GM12878 (cell line): ENCODE measurements at regions not wholly inside any gene's neighbourhood (a gene's known extent, or its start where the extent isn't known, plus 50 kb on each side); places are given as distances from the start of the nearest gene placed in this dataset.

Experiments used
- ATAC-seq: fragments of 200-7000 bp; cut with Tn5 transposase; 3 replicates; pipeline ENCODE4 v1.9.1; 2020; ENCODE audit warnings: mild to moderate bottlenecking, moderate library complexity
- BruUV-seq: library from RNA; stranded (reverse); fragments of 400-500 nt; replicated peaks from 2 replicates; lab custom pipeline; 2021; lab: Mats Ljungman, UMichigan
- CTCF ChIA-PET: fragments of 300-600 bp; sonication (Branson Sonifier 250); formaldehyde crosslinking; extraction: SDS; loops from one replicate; lab custom pipeline; 2021; ENCODE audit warnings: inconsistent platforms; lab: Yijun Ruan, JAX
- POLR2A ChIA-PET: fragments of 350-600 bp; formaldehyde crosslinking; extraction: SDS; loops from one replicate; lab custom pipeline; 2021; ENCODE audit warnings: inconsistent platforms; lab: Charles Lee
- RAD21 ChIA-PET: fragments of 300-600 bp; sonication (Branson Sonifier 250); formaldehyde crosslinking; loops from one replicate; lab custom pipeline; 2023; ENCODE audit warnings: antibody characterized with exemption; ENCODE audit not compliant: unreplicated experiment; lab: Charles Lee
- SMC1A ChIA-PET: fragments of 300-600 bp; sonication (Branson Sonifier 250); formaldehyde crosslinking; loops from one replicate; lab custom pipeline; 2023; ENCODE audit not compliant: unreplicated experiment, uncharacterized antibody; lab: Charles Lee
- DNase-seq: peaks from one replicate; pipeline ENCODE4 v3.0.0-alpha.2; 2011; ENCODE audit warnings: low read depth, low spot score
- FAIRE-seq: peaks from 3 replicates; lab custom pipeline; 2011; peaks lifted over from hg19 to GRCh38; lab: Jason Lieb, UNC
- H2AFZ ChIP-seq: 2 replicates; pipeline ENCODE4 v1.6.0; 2011; ENCODE audit warnings: low read depth, low read length, control low read depth; ENCODE audit not compliant: control insufficient read depth
- H3K27ac ChIP-seq: 2 replicates; pipeline ENCODE4 v1.5.1; 2011; ENCODE audit warnings: control low read depth; ENCODE audit not compliant: control insufficient read depth, insufficient read depth
- H3K27me3 ChIP-seq, 2 experiments: replicated peaks in 1 of 2; 2 replicates each; pipeline versions ENCODE4 v1.6.0 to v1.6.1; 2011; ENCODE audit warnings: low read length in 1 of 2; ENCODE audit not compliant: control insufficient read depth in 2 of 2, insufficient read depth in 2 of 2
- H3K36me3 ChIP-seq, 2 experiments: 2 replicates each; pipeline ENCODE4 v1.5.1; 2011; ENCODE audit warnings: low read length in 1 of 2; ENCODE audit not compliant: control insufficient read depth in 2 of 2, insufficient read depth in 2 of 2
- H3K4me1 ChIP-seq: 2 replicates; pipeline ENCODE4 v1.6.1; 2011; ENCODE audit warnings: mild to moderate bottlenecking, low read length, moderate library complexity, mixed read lengths; ENCODE audit not compliant: control insufficient read depth, insufficient read depth
- H3K4me2 ChIP-seq: 2 replicates; pipeline ENCODE4 v1.6.0; 2011; ENCODE audit warnings: control low read depth; ENCODE audit not compliant: control insufficient read depth, insufficient read depth
- H3K4me3 ChIP-seq: fragments of 200-600 bp; sonication (generic); 2 replicates; pipeline ENCODE4 v1.5.1; 2016
- H3K79me2 ChIP-seq: 2 replicates; pipeline ENCODE4 v1.6.0; 2011; ENCODE audit warnings: low read length; ENCODE audit not compliant: control insufficient read depth, insufficient read depth
- H3K9ac ChIP-seq: 2 replicates; pipeline ENCODE4 v1.8.0; 2011; ENCODE audit warnings: low read length, control low read depth, mixed read lengths; ENCODE audit not compliant: control insufficient read depth, insufficient read depth
- H3K9me3 ChIP-seq: replicated peaks from 3 replicates; pipeline ENCODE4 v1.5.1; 2011; ENCODE audit warnings: mild to moderate bottlenecking, low read length; ENCODE audit not compliant: control insufficient read depth, insufficient read depth
- H4K20me1 ChIP-seq: 2 replicates; pipeline ENCODE4 v1.6.0; 2011; ENCODE audit not compliant: control insufficient read depth, insufficient read depth
- BMI1 ChIP-seq: fragments of 450-650 bp; IDR thresholded peaks from 2 replicates; pipeline ENCODE4 v1.6.1; 2016; ENCODE audit warnings: mild to moderate bottlenecking, moderate library complexity, borderline replicate concordance
- FOXM1 ChIP-seq: IDR thresholded peaks from 2 replicates; pipeline ENCODE4 v1.6.1; 2012; ENCODE audit warnings: low read depth, mild to moderate bottlenecking, inconsistent platforms, low read length, moderate library complexity
- KDM1A ChIP-seq: fragments of 200-600 bp; sonication (generic); IDR thresholded peaks from 2 replicates; pipeline ENCODE4 v1.6.1; 2016; ENCODE audit warnings: borderline replicate concordance
- NFYB ChIP-seq: IDR thresholded peaks from 2 replicates; pipeline ENCODE4 v1.6.1; 2011; ENCODE audit warnings: low read depth, mild to moderate bottlenecking, low read length, improper control_type of control experiment, moderate library complexity; ENCODE audit not compliant: insufficient read depth
- SUZ12 ChIP-seq: fragments of 200-600 bp; sonication (generic); IDR thresholded peaks from one replicate; pipeline ENCODE4 v1.6.1; 2018; ENCODE audit warnings: antibody characterized with exemption, mild to moderate bottlenecking; ENCODE audit not compliant: unreplicated experiment
- ZNF207 ChIP-seq: fragments of 450-650 bp; IDR thresholded peaks from 2 replicates; pipeline ENCODE4 v1.6.1; 2014; ENCODE audit warnings: antibody characterized with exemption, mild to moderate bottlenecking, borderline replicate concordance
- WGBS: methylation state at CpG from one replicate; pipeline ENCODE4 v1.1.6; 2016; ENCODE audit warnings: low lambda C conversion rate; ENCODE audit not compliant: insufficient replicate concordance, insufficient coverage; ENCODE audit errors: missing lambda C conversion rate; 5-methylcytosine and 5-hydroxymethylcytosine counted together
- in situ Hi-C: fragments of 300-500 bp; cut with MboI; formaldehyde crosslinking; loops from 9 replicates; pipeline ENCODE4 v1.14.3; 2018; ENCODE audit warnings: mixed read lengths
- intact Hi-C: fragments of 100-400 bp; cut with micrococcal nuclease; formaldehyde crosslinking; loops from one replicate; pipeline ENCODE4 v1.14.2; 2022; ENCODE audit not compliant: unreplicated experiment
- TF ChIP-seq, protein P1 (sequence below): fragments of 450-650 bp; IDR thresholded peaks from 2 replicates; pipeline ENCODE4 v1.6.1; 2018; ENCODE audit warnings: borderline replicate concordance, mild to moderate bottlenecking; ENCODE audit not compliant: partially characterized antibody
- TF ChIP-seq, protein P2 (sequence below): fragments of 450-650 bp; conservative IDR thresholded peaks from 2 replicates; pipeline ENCODE4 v1.6.1; 2017; ENCODE audit warnings: mild to moderate bottlenecking, moderate library complexity
- TF ChIP-seq, protein P3 (sequence below): fragments of 450-650 bp; IDR thresholded peaks from 2 replicates; pipeline ENCODE4 v1.6.1; 2016; ENCODE audit warnings: mild to moderate bottlenecking, moderate library complexity, borderline replicate concordance
- TF ChIP-seq, protein P4 (sequence below): IDR thresholded peaks from 2 replicates; pipeline ENCODE4 v1.6.1; 2011; ENCODE audit warnings: borderline replicate concordance, low read depth, mild to moderate bottlenecking, moderate library complexity, low read length; ENCODE audit not compliant: insufficient read depth, poor library complexity, severe bottlenecking

DNA sequence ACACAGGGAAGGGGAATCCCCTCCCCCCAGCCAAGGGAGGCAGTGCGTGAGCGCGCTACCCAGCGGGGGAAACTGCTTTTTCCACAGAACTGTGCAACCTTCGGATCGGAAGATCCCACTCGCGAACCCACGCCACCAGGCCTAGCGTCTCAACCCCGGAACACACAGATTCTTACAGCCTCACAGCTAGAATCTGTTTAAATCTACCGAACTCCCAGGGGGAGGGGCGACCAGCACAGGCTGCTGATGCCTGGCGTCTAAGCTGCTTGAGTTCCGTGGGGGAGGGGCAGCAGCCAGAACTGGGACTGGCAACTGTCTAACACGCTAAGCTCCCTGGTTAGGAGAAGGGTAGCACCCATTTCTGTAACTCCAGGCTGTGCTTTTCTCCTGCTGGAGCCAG, 217.3 kb upstream of the TENT5A start:
- no peak overlapping the region for H3K27ac ChIP-seq
- H3K4me2 ChIP-seq = no peak overlapping the region
- no peak for DNase-seq
- no peaks in the 10 kb centered on the region for H4K20me1 ChIP-seq
- FAIRE-seq = no peak
- intact Hi-C loops = no loop called here
- H3K4me3 ChIP-seq = no peak overlapping the region
- in situ Hi-C loops = no loop called here
- ChIA-PET POLR2A (no interaction called here), CTCF (no interaction called here), SMC1A (no interaction called here), RAD21 (no interaction called here)
- no TSS peak for BruUV-seq
- H3K27me3 ChIP-seq = no peaks in the 10 kb centered on the region
- no peaks in the 10 kb centered on the region; the same call in 2 of the 3 replicates for H3K9me3 ChIP-seq
- H3K79me2 ChIP-seq = no peaks in the 10 kb centered on the region
- WGBS = 56% methylated on average over 16 of the region's 16 CpGs
- H3K36me3 ChIP-seq = no peaks in the 10 kb centered on the region
- TF ChIP-seq ZNF207 (no peak), FOXM1 (no peak), SUZ12 (no peak), BMI1 (no peak), KDM1A (no peak), NFYB (no peak)
- TF ChIP-seq, protein P1, sequence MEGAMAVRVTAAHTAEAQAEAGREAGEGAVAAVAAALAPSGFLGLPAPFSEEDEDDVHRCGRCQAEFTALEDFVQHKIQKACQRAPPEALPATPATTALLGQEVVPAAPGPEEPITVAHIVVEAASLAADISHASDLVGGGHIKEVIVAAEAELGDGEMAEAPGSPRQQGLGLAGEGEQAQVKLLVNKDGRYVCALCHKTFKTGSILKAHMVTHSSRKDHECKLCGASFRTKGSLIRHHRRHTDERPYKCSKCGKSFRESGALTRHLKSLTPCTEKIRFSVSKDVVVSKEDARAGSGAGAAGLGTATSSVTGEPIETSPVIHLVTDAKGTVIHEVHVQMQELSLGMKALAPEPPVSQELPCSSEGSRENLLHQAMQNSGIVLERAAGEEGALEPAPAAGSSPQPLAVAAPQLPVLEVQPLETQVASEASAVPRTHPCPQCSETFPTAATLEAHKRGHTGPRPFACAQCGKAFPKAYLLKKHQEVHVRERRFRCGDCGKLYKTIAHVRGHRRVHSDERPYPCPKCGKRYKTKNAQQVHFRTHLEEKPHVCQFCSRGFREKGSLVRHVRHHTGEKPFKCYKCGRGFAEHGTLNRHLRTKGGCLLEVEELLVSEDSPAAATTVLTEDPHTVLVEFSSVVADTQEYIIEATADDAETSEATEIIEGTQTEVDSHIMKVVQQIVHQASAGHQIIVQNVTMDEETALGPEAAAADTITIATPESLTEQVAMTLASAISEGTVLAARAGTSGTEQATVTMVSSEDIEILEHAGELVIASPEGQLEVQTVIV = no peak
- TF ChIP-seq, protein P2, sequence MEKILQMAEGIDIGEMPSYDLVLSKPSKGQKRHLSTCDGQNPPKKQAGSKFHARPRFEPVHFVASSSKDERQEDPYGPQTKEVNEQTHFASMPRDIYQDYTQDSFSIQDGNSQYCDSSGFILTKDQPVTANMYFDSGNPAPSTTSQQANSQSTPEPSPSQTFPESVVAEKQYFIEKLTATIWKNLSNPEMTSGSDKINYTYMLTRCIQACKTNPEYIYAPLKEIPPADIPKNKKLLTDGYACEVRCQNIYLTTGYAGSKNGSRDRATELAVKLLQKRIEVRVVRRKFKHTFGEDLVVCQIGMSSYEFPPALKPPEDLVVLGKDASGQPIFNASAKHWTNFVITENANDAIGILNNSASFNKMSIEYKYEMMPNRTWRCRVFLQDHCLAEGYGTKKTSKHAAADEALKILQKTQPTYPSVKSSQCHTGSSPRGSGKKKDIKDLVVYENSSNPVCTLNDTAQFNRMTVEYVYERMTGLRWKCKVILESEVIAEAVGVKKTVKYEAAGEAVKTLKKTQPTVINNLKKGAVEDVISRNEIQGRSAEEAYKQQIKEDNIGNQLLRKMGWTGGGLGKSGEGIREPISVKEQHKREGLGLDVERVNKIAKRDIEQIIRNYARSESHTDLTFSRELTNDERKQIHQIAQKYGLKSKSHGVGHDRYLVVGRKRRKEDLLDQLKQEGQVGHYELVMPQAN = no peak
- TF ChIP-seq, protein P3, sequence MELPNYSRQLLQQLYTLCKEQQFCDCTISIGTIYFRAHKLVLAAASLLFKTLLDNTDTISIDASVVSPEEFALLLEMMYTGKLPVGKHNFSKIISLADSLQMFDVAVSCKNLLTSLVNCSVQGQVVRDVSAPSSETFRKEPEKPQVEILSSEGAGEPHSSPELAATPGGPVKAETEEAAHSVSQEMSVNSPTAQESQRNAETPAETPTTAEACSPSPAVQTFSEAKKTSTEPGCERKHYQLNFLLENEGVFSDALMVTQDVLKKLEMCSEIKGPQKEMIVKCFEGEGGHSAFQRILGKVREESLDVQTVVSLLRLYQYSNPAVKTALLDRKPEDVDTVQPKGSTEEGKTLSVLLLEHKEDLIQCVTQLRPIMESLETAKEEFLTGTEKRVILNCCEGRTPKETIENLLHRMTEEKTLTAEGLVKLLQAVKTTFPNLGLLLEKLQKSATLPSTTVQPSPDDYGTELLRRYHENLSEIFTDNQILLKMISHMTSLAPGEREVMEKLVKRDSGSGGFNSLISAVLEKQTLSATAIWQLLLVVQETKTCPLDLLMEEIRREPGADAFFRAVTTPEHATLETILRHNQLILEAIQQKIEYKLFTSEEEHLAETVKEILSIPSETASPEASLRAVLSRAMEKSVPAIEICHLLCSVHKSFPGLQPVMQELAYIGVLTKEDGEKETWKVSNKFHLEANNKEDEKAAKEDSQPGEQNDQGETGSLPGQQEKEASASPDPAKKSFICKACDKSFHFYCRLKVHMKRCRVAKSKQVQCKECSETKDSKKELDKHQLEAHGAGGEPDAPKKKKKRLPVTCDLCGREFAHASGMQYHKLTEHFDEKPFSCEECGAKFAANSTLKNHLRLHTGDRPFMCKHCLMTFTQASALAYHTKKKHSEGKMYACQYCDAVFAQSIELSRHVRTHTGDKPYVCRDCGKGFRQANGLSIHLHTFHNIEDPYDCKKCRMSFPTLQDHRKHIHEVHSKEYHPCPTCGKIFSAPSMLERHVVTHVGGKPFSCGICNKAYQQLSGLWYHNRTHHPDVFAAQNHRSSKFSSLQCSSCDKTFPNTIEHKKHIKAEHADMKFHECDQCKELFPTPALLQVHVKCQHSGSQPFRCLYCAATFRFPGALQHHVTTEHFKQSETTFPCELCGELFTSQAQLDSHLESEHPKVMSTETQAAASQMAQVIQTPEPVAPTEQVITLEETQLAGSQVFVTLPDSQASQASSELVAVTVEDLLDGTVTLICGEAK = no peak
- TF ChIP-seq, protein P4, sequence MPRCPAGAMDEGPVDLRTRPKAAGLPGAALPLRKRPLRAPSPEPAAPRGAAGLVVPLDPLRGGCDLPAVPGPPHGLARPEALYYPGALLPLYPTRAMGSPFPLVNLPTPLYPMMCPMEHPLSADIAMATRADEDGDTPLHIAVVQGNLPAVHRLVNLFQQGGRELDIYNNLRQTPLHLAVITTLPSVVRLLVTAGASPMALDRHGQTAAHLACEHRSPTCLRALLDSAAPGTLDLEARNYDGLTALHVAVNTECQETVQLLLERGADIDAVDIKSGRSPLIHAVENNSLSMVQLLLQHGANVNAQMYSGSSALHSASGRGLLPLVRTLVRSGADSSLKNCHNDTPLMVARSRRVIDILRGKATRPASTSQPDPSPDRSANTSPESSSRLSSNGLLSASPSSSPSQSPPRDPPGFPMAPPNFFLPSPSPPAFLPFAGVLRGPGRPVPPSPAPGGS = no peak
- H3K9ac ChIP-seq = no peak overlapping the region
- H3K4me1 ChIP-seq = no peaks in the 10 kb centered on the region
- no peak for ATAC-seq
- no peak overlapping the region for H2AFZ ChIP-seq
